ENCODE measurements at regions not wholly inside any gene's neighbourhood (a gene's known extent, or its start where the extent isn't known, plus 50 kb on each side); places are given as distances from the start of the nearest gene placed in this dataset.

GRCh38 chr6:90390379-90390778 lies 93.7 kb upstream of the BACH2 start:
- FAIRE-seq (no peak), DNase-seq (ENCODE audit: low read depth) (no peak)
- Histone ChIP-seq H3K4me2 (ENCODE audit: low read length) (no peak overlapping the region), H4K20me1 (ENCODE audit: insufficient read depth, low read length) (no peaks in the 10 kb centered on the region), H3K27ac (ENCODE audit: low read depth, low read length) (no peak overlapping the region), H3K4me1 (ENCODE audit: insufficient read depth, low read length) (peaks cover 8% of the 10 kb centered on the region), H3K9ac (ENCODE audit: low read length) (no peak overlapping the region), H3K9me3 (ENCODE audit: insufficient read depth, low read depth, low read length) (no peaks in the 10 kb centered on the region), H3K27me3 (ENCODE audit: insufficient read depth, low read length) (no peaks in the 10 kb centered on the region), H2AFZ (ENCODE audit: low read depth, low read length) (no peak overlapping the region), H3K4me3 (ENCODE audit: insufficient read depth, low read depth, low read length) (no peak overlapping the region), H3K79me2 (ENCODE audit: insufficient read depth, low read length) (no peaks in the 10 kb centered on the region), H3K36me3 (ENCODE audit: insufficient read depth, low read length) (no peaks in the 10 kb centered on the region)
- H3K4me3 Mint-ChIP-seq (ENCODE audit: unreplicated experiment): no peak overlapping the region
- H3K27ac Mint-ChIP-seq (ENCODE audit: unreplicated experiment): no peak overlapping the region
- no peaks in the 10 kb centered on the region for H3K9me3 Mint-ChIP-seq (ENCODE audit: unreplicated experiment)
- no peaks in the 10 kb centered on the region for H3K27me3 Mint-ChIP-seq (ENCODE audit: low read depth, unreplicated experiment)
- TF ChIP-seq EZH2 (IDR thresholded peaks at IDR 0.05; ENCODE audit: insufficient read depth, low read length) (no peak), CTCF (IDR thresholded peaks at IDR 0.05; ENCODE audit: insufficient read depth, low read depth, low read length) (no peak)
- H3K4me1 Mint-ChIP-seq (ENCODE audit: low read depth, unreplicated experiment): peaks cover 14% of the 10 kb centered on the region
- no peaks in the 10 kb centered on the region for H3K36me3 Mint-ChIP-seq (ENCODE audit: low read depth, unreplicated experiment)

GRCh38 chr6:90388395-90388794 lies 91.8 kb upstream of the BACH2 start:
- no peak for FAIRE-seq

More at GRCh38 chr6:90388395-90388794, 91.8 kb upstream of the BACH2 start:
- Histone ChIP-seq H3K4me1 (ENCODE audit: insufficient read depth, low read length) (peaks cover 8% of the 10 kb centered on the region), H3K79me2 (ENCODE audit: insufficient read depth, low read length) (no peaks in the 10 kb centered on the region), H3K27ac (ENCODE audit: low read depth, low read length) (no peak overlapping the region), H3K36me3 (ENCODE audit: insufficient read depth, low read length) (no peaks in the 10 kb centered on the region), H3K9me3 (ENCODE audit: insufficient read depth, low read depth, low read length) (no peaks in the 10 kb centered on the region), H3K4me3 (ENCODE audit: insufficient read depth, low read depth, low read length) (no peak overlapping the region), H3K4me2 (ENCODE audit: low read length) (no peak overlapping the region), H2AFZ (ENCODE audit: low read depth, low read length) (no peak overlapping the region), H3K27me3 (ENCODE audit: insufficient read depth, low read length) (no peaks in the 10 kb centered on the region), H4K20me1 (ENCODE audit: insufficient read depth, low read length) (no peaks in the 10 kb centered on the region), H3K9ac (ENCODE audit: low read length) (no peak overlapping the region)
- TF ChIP-seq CTCF (IDR thresholded peaks at IDR 0.05; ENCODE audit: insufficient read depth, low read depth, low read length): no peak
- no peak for TF ChIP-seq EZH2 (IDR thresholded peaks at IDR 0.05; ENCODE audit: insufficient read depth, low read length)
- Mint-ChIP-seq H3K27me3 (ENCODE audit: low read depth, unreplicated experiment) (no peaks in the 10 kb centered on the region), H3K4me1 (ENCODE audit: low read depth, unreplicated experiment) (peaks cover 14% of the 10 kb centered on the region), H3K27ac (ENCODE audit: unreplicated experiment) (no peak overlapping the region), H3K36me3 (ENCODE audit: low read depth, unreplicated experiment) (no peaks in the 10 kb centered on the region), H3K9me3 (ENCODE audit: unreplicated experiment) (no peaks in the 10 kb centered on the region), H3K4me3 (ENCODE audit: unreplicated experiment) (no peak overlapping the region)
- no peak for DNase-seq (ENCODE audit: low read depth)
